Tibial artery (tissue), 4 donors: ENCODE measurements at regions not wholly inside any gene's neighbourhood (a gene's known extent, or its start where the extent isn't known, plus 50 kb on each side); places are given as distances from the start of the nearest gene placed in this dataset.

Source experiments
- DNase-seq, 2 donors: peaks; one replicate each; pipeline ENCODE4 v3.0.0-alpha.2; 2019
- H3K27ac ChIP-seq, 2 donors: fragments of 200-600 bp; sonication (generic) in 1 of 2; 1 replicate in 1 of 2; 2 replicates in 1 of 2; pipeline ENCODE4 v1.5.1; 2018 to 2019; ENCODE audit warnings: mild to moderate bottlenecking in 1 of 2
- H3K27me3 ChIP-seq, 2 donors: fragments of 200-600 bp; sonication (generic) in 1 of 2; one replicate each; pipeline versions ENCODE4 v1.5.1 to v1.6.0; 2016 to 2019
- H3K36me3 ChIP-seq, 3 donors: fragments of 200-600 bp; sonication (generic) in 2 of 3; one replicate each; pipeline ENCODE4 v1.5.1; 2016 to 2019; ENCODE audit warnings: mild to moderate bottlenecking in 2 of 3
- H3K4me1 ChIP-seq, 4 donors: fragments of 200-600 bp; sonication (generic) in 2 of 4; 1 replicate in 3 of 4; 2 replicates in 1 of 4; pipeline ENCODE4 v1.5.1; 2016 to 2019
- H3K4me3 ChIP-seq, 2 donors: fragments of 200-600 bp; sonication (generic) in 1 of 2; 1 replicate in 1 of 2; 2 replicates in 1 of 2; pipeline ENCODE4 v1.5.1; 2018 to 2019; ENCODE audit warnings: mild to moderate bottlenecking in 2 of 2
- H3K9me3 ChIP-seq, 3 donors: fragments of 200-600 bp; sonication (generic) in 1 of 3; one replicate each; pipeline ENCODE4 v1.5.1; 2016 to 2019
- intact Hi-C: fragments of 100-400 bp; cut with DNase I; formaldehyde crosslinking; loops from one replicate; pipeline ENCODE4 v1.15.0; 2023; ENCODE audit warnings: low total_unique reads
- TF ChIP-seq, protein P1 (sequence below), 2 experiments: fragments of 200-600 bp in 1 of 2; fragments of 450-650 bp in 1 of 2; IDR thresholded peaks; one replicate each; pipeline ENCODE4 v1.5.1; 2017 to 2019; ENCODE audit warnings: antibody characterized with exemption in 2 of 2, mild to moderate bottlenecking in 1 of 2, moderate library complexity in 1 of 2

DNA sequence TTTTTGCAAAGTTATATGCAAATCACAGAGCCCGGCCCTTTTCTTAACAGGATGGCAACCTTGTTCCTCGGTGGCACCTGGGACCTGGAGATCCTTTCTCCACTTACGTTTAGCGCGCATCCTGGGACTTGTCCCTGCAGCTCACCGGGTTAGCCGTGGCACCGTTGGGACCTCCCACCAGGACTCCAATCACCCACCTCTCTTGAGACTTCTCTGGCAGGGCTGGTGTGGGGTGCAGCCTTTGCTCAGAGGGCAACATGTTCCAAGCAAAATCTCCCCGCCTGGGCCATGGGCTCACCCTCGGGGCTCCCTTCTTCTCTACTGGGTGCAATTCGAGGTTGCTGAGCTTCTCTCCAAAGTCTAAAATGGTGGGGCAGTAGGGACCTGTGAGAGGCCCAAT, 211.9 kb upstream of the UMPS start:
- TF ChIP-seq, protein P1, sequence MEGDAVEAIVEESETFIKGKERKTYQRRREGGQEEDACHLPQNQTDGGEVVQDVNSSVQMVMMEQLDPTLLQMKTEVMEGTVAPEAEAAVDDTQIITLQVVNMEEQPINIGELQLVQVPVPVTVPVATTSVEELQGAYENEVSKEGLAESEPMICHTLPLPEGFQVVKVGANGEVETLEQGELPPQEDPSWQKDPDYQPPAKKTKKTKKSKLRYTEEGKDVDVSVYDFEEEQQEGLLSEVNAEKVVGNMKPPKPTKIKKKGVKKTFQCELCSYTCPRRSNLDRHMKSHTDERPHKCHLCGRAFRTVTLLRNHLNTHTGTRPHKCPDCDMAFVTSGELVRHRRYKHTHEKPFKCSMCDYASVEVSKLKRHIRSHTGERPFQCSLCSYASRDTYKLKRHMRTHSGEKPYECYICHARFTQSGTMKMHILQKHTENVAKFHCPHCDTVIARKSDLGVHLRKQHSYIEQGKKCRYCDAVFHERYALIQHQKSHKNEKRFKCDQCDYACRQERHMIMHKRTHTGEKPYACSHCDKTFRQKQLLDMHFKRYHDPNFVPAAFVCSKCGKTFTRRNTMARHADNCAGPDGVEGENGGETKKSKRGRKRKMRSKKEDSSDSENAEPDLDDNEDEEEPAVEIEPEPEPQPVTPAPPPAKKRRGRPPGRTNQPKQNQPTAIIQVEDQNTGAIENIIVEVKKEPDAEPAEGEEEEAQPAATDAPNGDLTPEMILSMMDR (IDR thresholded peaks at IDR 0.05) = no peak
- intact Hi-C loops = no loop called here
- no peak for DNase-seq

DNA sequence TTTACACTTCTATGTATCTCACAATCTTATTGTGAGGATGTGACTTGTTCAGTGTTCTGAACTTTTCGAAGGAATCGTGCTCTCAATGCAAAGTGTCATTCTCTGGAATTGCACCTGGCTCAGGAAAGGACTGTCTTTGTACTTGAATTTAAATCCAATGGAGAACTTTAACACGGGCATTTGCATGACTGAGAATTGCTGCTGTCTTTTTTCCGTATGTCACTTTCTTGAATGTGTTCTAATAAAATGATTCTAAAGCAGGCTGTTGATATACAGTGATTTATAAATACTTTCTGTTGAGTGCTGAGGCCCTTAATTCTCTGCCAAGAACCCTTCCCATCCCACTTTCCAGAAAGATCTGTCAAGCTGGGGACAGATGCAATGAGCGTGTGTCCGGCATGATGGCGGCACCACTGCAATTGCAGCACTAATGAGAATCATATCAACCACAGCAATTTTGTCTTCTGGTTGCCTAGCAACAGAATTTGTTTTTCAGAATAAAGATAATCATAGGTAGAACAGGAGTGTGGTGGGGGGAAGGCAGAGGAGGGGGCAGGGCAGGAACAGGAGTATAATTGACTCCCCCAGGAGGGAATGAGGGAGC, 210.6 kb upstream of the UMPS start:
- no peak for DNase-seq
- no peaks in the 10 kb centered on the region for H3K9me3 ChIP-seq
- intact Hi-C loops = no loop called here
- no peaks in the 10 kb centered on the region for H3K4me1 ChIP-seq
- no peak overlapping the region for H3K4me3 ChIP-seq
- TF ChIP-seq, protein P1 (IDR thresholded peaks at IDR 0.05) = no peak
- no peak overlapping the region for H3K27ac ChIP-seq
- no peaks in the 10 kb centered on the region for H3K27me3 ChIP-seq
- H3K36me3 ChIP-seq = peaks cover 2 to 9% (median 7%) of the 10 kb centered on the region in 3 donors

More for the DNA sequence above, 211.9 kb upstream of the UMPS start:
- no peak overlapping the region for H3K27ac ChIP-seq
- no peaks in the 10 kb centered on the region for H3K9me3 ChIP-seq
- H3K27me3 ChIP-seq = no peaks in the 10 kb centered on the region
- H3K4me1 ChIP-seq = peaks cover 0 to 7% (median 1%) of the 10 kb centered on the region in 4 donors
- H3K36me3 ChIP-seq = peaks cover 0 to 12% (median 9%) of the 10 kb centered on the region in 3 donors
- no peak overlapping the region for H3K4me3 ChIP-seq

DNA sequence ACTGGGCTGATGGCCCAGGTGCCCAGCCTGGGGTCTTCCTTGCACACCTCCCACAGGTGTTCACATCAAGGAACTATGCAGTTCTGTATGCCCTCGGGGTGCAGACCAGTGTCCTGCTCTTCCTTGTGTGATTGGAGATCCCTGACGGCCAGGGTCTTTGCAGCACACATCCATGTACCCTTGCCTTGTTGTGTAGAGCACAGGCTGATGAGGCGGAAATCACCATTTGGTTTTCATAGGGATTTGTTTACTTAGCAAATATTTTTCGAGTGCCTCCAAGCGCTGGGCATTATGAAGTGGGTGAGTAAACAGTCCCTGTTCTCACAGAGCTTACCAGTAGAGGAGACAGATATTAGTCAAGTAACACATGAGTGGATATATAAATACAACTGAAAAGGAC, 209.3 kb upstream of the UMPS start:
- H3K27me3 ChIP-seq = no peaks in the 10 kb centered on the region
- TF ChIP-seq, protein P1 (IDR thresholded peaks at IDR 0.05) = no peak
- no peak for DNase-seq
- no peaks in the 10 kb centered on the region for H3K4me1 ChIP-seq
- no peaks in the 10 kb centered on the region for H3K9me3 ChIP-seq
- intact Hi-C loops = no loop called here
- peaks cover 4 to 9% (median 7%) of the 10 kb centered on the region in 3 donors for H3K36me3 ChIP-seq
- no peak overlapping the region for H3K27ac ChIP-seq
- no peak overlapping the region for H3K4me3 ChIP-seq

DNA sequence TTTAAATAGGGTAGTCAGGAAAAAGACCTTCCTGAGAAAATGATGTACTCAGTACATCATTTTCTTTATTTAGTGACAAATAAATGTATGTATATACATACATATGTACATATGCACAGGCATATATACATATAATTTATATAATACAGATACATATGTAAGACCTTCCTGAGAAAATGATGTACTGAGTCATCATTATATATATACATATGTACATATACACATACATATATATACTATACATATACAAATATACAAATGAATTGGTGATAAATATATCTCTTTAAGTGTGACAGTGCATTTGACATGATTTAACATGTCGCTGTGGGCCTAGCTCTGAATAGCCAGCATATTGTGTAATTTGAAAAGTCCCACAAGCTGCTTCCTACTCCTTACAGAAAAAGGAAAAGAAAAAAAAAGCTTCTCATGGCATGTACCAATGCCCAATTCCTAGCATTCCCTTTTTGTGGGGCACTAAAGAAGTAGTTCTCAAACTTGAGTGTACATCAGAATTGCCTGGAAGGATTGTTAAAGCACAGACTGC, 208.1 kb upstream of the UMPS start:
- intact Hi-C loops = no loop called here
- H3K9me3 ChIP-seq = no peaks in the 10 kb centered on the region
- TF ChIP-seq, protein P1 (IDR thresholded peaks at IDR 0.05) = no peak
- H3K27me3 ChIP-seq = no peaks in the 10 kb centered on the region
- no peak overlapping the region for H3K4me3 ChIP-seq
- no peaks in the 10 kb centered on the region for H3K4me1 ChIP-seq
- no peak for DNase-seq
- H3K27ac ChIP-seq = no peak overlapping the region
- peaks cover 4 to 9% (median 7%) of the 10 kb centered on the region in 3 donors for H3K36me3 ChIP-seq

DNA sequence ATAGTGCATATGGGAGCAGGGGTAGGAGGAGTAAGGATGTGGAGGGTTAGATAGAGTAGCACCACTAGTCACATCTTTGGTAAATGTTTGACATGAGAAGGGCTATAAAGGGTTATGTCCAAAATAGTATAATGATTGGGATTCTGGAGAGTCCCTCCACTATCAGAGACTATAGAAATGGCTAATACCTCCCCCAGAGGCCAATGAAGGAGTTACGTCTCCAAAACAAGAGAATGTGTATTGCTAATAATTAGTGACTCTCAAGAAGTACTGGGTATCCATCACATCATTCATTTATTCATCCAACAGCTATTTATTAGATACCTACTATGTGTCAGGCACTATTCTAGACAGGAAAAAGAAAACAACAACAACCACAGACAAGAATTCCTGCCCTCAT, 203.7 kb upstream of the UMPS start:
- TF ChIP-seq, protein P1 (IDR thresholded peaks at IDR 0.05) = no peak
- H3K4me3 ChIP-seq = no peak overlapping the region

More for the DNA sequence above, 203.7 kb upstream of the UMPS start:
- Histone ChIP-seq H3K9me3 (no peaks in the 10 kb centered on the region), H3K27ac (no peak overlapping the region), H3K4me1 (no peaks in the 10 kb centered on the region), H3K27me3 (no peaks in the 10 kb centered on the region), H3K36me3 (peaks cover 0 to 5% (median 4%) of the 10 kb centered on the region in 3 donors)
- DNase-seq = no peak
- intact Hi-C loops = no loop called here
